GM10248 (cell line): ENCODE measurements at regions not wholly inside any gene's neighbourhood (a gene's known extent, or its start where the extent isn't known, plus 50 kb on each side); places are given as distances from the start of the nearest gene placed in this dataset.

Source experiments
- CTCF ChIA-PET: fragments of 300-600 bp; sonication (Branson Sonifier 250); formaldehyde crosslinking; extraction: SDS; loops from one replicate; lab custom pipeline; 2021; ENCODE audit warnings: antibody characterized with exemption; lab: Yijun Ruan, JAX
- POLR2A ChIA-PET: fragments of 350-650 bp; sonication (Branson Sonifier 250); formaldehyde crosslinking; extraction: SDS; loops from one replicate; lab custom pipeline; 2020; ENCODE audit warnings: antibody characterized with exemption; lab: Yijun Ruan, JAX
- DNase-seq: peaks from one replicate; pipeline ENCODE4 v3.0.0; 2012; ENCODE audit errors: extremely low spot score
- TF ChIP-seq, protein P1 (sequence below): IDR thresholded peaks from 2 replicates; pipeline ENCODE4 v1.5.1; 2012; ENCODE audit warnings: mild to moderate bottlenecking, low read depth; ENCODE audit errors: extremely low read depth, missing control alignments, control extremely low read depth

GRCh38 chr1:171432473-171432872 is 52.9 kb upstream of the PRRC2C start:
- POLR2A ChIA-PET: no interaction called here
- no peak for DNase-seq
- CTCF ChIA-PET: no interaction called here
- TF ChIP-seq, protein P1, sequence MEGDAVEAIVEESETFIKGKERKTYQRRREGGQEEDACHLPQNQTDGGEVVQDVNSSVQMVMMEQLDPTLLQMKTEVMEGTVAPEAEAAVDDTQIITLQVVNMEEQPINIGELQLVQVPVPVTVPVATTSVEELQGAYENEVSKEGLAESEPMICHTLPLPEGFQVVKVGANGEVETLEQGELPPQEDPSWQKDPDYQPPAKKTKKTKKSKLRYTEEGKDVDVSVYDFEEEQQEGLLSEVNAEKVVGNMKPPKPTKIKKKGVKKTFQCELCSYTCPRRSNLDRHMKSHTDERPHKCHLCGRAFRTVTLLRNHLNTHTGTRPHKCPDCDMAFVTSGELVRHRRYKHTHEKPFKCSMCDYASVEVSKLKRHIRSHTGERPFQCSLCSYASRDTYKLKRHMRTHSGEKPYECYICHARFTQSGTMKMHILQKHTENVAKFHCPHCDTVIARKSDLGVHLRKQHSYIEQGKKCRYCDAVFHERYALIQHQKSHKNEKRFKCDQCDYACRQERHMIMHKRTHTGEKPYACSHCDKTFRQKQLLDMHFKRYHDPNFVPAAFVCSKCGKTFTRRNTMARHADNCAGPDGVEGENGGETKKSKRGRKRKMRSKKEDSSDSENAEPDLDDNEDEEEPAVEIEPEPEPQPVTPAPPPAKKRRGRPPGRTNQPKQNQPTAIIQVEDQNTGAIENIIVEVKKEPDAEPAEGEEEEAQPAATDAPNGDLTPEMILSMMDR: no peak

DNA sequence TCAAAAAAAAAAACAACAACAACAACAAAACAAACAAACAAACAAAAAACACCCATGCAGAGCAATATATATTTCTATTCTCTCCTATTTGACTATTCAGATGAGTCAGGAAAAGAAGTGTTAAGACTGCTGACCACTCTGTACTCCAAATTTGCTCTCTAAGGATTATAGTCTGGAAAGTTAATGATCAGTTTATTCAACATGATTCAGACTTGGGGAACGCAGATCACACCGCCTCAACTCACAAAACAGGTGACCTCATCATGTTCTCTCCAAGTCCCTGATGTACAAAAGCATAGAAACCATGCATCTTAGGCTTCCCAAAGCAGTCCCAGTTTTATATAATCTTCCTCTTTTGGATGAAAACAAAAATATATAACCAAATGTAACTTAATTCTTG is 51.9 kb upstream of the PRRC2C start:
- no peak for DNase-seq
- TF ChIP-seq, protein P1: no peak
- CTCF ChIA-PET: no interaction called here
- POLR2A ChIA-PET: no interaction called here

GRCh38 chr1:171434717-171435346 is 50.5 kb upstream of the PRRC2C start:
- ChIA-PET CTCF (no interaction called here), POLR2A (no interaction called here)
- no peak for DNase-seq
- TF ChIP-seq, protein P1: no peak
